ENCODE measurements at regions not wholly inside any gene's neighbourhood (a gene's known extent, or its start where the extent isn't known, plus 50 kb on each side); places are given as distances from the start of the nearest gene placed in this dataset.

DNA sequence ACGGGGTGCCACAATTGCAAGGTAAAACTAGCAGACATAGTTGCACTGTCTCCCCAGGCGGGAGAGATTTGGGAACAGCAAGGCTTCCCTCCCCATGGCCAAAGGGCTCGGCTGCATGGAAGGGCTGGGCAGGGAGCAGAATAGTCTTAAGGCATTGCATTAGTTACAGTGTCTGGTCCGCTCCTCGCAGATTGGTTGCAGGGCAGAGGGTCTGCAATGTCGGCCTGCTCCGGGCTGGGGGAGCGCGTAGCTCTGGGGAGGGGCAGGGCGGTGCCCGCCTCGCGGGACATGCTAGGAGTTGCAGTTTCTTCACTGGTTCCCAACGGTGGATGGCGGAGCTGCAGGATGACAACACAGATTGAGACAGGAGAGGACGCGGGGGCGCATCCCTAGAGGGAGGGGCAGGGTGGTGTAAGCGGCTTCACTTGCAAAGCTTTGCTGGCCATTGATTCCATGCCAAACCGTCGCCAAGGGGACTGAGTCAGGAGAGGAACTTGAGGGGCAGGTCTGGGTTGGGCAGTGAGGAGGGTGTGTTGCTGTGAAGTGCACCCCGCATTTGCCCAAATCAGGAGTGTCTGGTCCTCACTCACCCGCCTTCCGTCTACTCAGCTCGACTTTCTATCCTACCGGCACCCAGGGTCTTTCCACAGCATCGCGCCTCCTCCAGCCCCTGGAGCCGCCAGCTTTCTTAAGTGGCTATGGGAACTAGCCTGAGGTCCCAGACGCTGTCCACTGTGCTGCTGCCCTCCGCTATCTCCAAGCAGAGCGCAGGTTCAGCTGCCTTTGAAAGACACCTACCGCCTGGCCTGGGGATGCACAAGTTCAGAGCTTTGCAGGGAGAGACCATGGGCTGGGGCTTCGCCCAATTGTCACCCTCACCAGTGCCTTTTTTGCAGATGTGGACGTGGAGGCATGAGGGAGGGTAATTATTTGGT is 1748.9 kb downstream of the TP53TG3F start:
- TF ChIP-seq, protein P1, sequence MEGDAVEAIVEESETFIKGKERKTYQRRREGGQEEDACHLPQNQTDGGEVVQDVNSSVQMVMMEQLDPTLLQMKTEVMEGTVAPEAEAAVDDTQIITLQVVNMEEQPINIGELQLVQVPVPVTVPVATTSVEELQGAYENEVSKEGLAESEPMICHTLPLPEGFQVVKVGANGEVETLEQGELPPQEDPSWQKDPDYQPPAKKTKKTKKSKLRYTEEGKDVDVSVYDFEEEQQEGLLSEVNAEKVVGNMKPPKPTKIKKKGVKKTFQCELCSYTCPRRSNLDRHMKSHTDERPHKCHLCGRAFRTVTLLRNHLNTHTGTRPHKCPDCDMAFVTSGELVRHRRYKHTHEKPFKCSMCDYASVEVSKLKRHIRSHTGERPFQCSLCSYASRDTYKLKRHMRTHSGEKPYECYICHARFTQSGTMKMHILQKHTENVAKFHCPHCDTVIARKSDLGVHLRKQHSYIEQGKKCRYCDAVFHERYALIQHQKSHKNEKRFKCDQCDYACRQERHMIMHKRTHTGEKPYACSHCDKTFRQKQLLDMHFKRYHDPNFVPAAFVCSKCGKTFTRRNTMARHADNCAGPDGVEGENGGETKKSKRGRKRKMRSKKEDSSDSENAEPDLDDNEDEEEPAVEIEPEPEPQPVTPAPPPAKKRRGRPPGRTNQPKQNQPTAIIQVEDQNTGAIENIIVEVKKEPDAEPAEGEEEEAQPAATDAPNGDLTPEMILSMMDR (IDR thresholded peaks at IDR 0.05): no peak
- no peak for TF ChIP-seq EP300 (IDR thresholded peaks at IDR 0.05)
- no peak for TF ChIP-seq POLR2AphosphoS5 (IDR thresholded peaks at IDR 0.05)

All from sigmoid colon (tissue), 4 donors.